Nephron (organoid): ENCODE measurements at regions not wholly inside any gene's neighbourhood (a gene's known extent, or its start where the extent isn't known, plus 50 kb on each side); places are given as distances from the start of the nearest gene placed in this dataset.

Experiments
- H3K27ac Mint-ChIP-seq, 3 experiments: 2 replicates each; pipeline ENCODE4 v1.8.0; 2020; ENCODE audit warnings: mixed read lengths in 3 of 3, mild to moderate bottlenecking in 2 of 3, moderate library complexity in 1 of 3
- H3K27me3 Mint-ChIP-seq: 2 replicates; pipeline ENCODE4 v1.8.0; 2021; ENCODE audit warnings: low read depth, mild to moderate bottlenecking, moderate library complexity, mixed read lengths
- H3K36me3 Mint-ChIP-seq: 2 replicates; pipeline ENCODE4 v1.8.0; 2020; ENCODE audit warnings: low read depth, mixed read lengths
- H3K4me1 Mint-ChIP-seq: 2 replicates; pipeline ENCODE4 v1.8.0; 2020; ENCODE audit warnings: mixed read lengths
- H3K4me3 Mint-ChIP-seq, 3 experiments: 2 replicates each; pipeline ENCODE4 v1.8.0; 2020; ENCODE audit warnings: mild to moderate bottlenecking in 3 of 3, mixed read lengths in 3 of 3, moderate library complexity in 2 of 3
- H3K9me3 Mint-ChIP-seq: 2 replicates; pipeline ENCODE4 v1.8.0; 2020; ENCODE audit warnings: mixed read lengths
- TF ChIP-seq, protein P1 (sequence below), 3 experiments: fragments of 200-600 bp; sonication (generic); IDR thresholded peaks; one replicate each; pipeline ENCODE4 v1.5.0; 2021; ENCODE audit warnings: antibody characterized with exemption in 3 of 3; ENCODE audit not compliant: unreplicated experiment in 3 of 3

- Mint-ChIP-seq H3K9me3 (peaks cover 24% of the 10 kb centered on the region), H3K4me3 (no peak overlapping the region), H3K36me3 (peaks cover 4% of the 10 kb centered on the region), H3K27me3 (no peaks in the 10 kb centered on the region), H3K27ac (no peak overlapping the region), H3K4me1 (peaks cover 14% of the 10 kb centered on the region)
- TF ChIP-seq, protein P1, sequence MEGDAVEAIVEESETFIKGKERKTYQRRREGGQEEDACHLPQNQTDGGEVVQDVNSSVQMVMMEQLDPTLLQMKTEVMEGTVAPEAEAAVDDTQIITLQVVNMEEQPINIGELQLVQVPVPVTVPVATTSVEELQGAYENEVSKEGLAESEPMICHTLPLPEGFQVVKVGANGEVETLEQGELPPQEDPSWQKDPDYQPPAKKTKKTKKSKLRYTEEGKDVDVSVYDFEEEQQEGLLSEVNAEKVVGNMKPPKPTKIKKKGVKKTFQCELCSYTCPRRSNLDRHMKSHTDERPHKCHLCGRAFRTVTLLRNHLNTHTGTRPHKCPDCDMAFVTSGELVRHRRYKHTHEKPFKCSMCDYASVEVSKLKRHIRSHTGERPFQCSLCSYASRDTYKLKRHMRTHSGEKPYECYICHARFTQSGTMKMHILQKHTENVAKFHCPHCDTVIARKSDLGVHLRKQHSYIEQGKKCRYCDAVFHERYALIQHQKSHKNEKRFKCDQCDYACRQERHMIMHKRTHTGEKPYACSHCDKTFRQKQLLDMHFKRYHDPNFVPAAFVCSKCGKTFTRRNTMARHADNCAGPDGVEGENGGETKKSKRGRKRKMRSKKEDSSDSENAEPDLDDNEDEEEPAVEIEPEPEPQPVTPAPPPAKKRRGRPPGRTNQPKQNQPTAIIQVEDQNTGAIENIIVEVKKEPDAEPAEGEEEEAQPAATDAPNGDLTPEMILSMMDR (IDR thresholded peaks at IDR 0.05; ENCODE audit: unreplicated experiment in 3 of 3), result no peak
Measured at GRCh38 chr2:224190234-224190935, 151.3 kb upstream of the SERPINE2 start.

DNA sequence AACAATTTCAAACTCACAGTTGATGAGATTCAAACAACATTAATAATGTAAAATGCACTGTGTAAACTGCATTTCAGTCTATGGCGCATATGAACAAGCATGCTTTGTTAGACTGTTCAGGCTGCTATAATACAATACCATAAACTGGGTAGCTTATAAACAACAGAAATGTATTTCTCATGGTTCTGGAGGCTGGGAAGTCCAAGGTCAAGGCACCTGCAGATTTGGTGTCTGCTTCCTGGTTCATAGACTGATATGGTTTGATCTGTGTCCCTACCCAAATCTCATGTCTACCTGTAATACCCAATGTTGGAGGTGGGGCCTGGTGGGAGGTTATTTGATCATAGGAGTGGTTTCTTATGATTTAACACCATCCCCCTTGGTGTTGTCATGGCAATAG, 148.1 kb upstream of the SERPINE2 start:
- TF ChIP-seq, protein P1 (IDR thresholded peaks at IDR 0.05; ENCODE audit: unreplicated experiment in 3 of 3), result no peak
- Mint-ChIP-seq H3K27me3 (no peaks in the 10 kb centered on the region), H3K4me3 (no peak overlapping the region), H3K9me3 (peaks cover 3% of the 10 kb centered on the region), H3K4me1 (peaks cover 19% of the 10 kb centered on the region), H3K27ac (no peak overlapping the region), H3K36me3 (no peaks in the 10 kb centered on the region)

DNA sequence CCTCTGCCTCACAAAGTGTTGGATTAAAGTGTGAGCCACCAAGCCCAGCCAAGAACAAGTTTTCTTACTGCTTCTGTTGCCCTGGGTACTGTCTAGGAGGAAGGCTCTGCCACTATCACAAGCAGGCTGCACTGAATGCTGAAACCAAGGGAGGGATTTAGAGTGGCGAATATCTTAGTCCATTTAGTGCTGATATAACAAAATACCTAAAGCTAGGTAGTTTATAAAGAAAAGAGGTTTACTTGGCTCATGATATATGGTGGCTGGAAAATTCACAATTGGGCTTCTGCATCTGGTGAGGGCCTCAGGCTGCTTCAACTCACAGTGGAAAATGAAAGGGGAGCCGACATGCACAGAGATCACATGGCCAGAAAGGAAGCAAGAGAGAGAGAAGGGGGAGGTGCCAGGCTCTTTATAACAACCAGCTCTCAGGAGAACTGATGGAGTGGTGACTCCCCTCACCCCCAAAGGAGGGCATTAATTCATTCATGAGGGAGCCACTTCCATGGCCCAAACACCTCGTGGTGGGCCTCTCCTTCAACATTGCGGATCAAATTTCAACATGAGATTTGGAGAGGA, 146.0 kb upstream of the SERPINE2 start:
- Mint-ChIP-seq H3K4me3 (no peak overlapping the region), H3K9me3 (peaks cover 3% of the 10 kb centered on the region), H3K4me1 (peaks cover 25% of the 10 kb centered on the region), H3K27ac (peak overlapping the region in 1 of 3 experiments; percentile 56), H3K27me3 (no peaks in the 10 kb centered on the region), H3K36me3 (no peaks in the 10 kb centered on the region)
- TF ChIP-seq, protein P1 (IDR thresholded peaks at IDR 0.05; ENCODE audit: unreplicated experiment in 3 of 3), result no peak

- TF ChIP-seq, protein P1 (IDR thresholded peaks at IDR 0.05; ENCODE audit: unreplicated experiment in 3 of 3), result no peak
- no peaks in the 10 kb centered on the region for H3K36me3 Mint-ChIP-seq
Measured at GRCh38 chr2:224183086-224183485, 144.0 kb upstream of the SERPINE2 start.

GRCh38 chr2:224182498-224182897, 143.4 kb upstream of the SERPINE2 start:
- Mint-ChIP-seq H3K4me3 (no peak overlapping the region), H3K9me3 (no peaks in the 10 kb centered on the region), H3K27ac (peak overlapping the region in 2 of 3 experiments; percentile 30 to 80), H3K36me3 (no peaks in the 10 kb centered on the region), H3K27me3 (no peaks in the 10 kb centered on the region), H3K4me1 (peaks cover 34% of the 10 kb centered on the region)
- TF ChIP-seq, protein P1 (IDR thresholded peaks at IDR 0.05; ENCODE audit: unreplicated experiment in 3 of 3), result no peak

More at GRCh38 chr2:224183086-224183485, 144.0 kb upstream of the SERPINE2 start:
- H3K9me3 Mint-ChIP-seq, result no peaks in the 10 kb centered on the region
- H3K27ac Mint-ChIP-seq, result peak overlapping the region in 2 of 3 experiments; percentile 30 to 49
- no peak overlapping the region for H3K4me3 Mint-ChIP-seq
- H3K27me3 Mint-ChIP-seq, result no peaks in the 10 kb centered on the region
- H3K4me1 Mint-ChIP-seq, result peaks cover 29% of the 10 kb centered on the region
